T47D (cell line): ENCODE measurements at regions not wholly inside any gene's neighbourhood (a gene's known extent, or its start where the extent isn't known, plus 50 kb on each side); places are given as distances from the start of the nearest gene placed in this dataset.

Experiments
- DNase-seq, 2 experiments: peaks; one replicate each; pipeline versions ENCODE4 v3.0.0 to v3.0.0-alpha.2; 2011 to 2012; ENCODE audit warnings: low read depth in 1 of 2, low spot score in 1 of 2
- JUND ChIP-seq: IDR thresholded peaks from 2 replicates; pipeline ENCODE4 v1.6.1; 2012; ENCODE audit warnings: low read depth
- in situ Hi-C: cut with HindIII; loops from 2 replicates; pipeline ENCODE4 v1.10.0; 2016; ENCODE audit warnings: low sequenced_read_pairs, low pct_unique_long_range_greater_than_20kb

DNA sequence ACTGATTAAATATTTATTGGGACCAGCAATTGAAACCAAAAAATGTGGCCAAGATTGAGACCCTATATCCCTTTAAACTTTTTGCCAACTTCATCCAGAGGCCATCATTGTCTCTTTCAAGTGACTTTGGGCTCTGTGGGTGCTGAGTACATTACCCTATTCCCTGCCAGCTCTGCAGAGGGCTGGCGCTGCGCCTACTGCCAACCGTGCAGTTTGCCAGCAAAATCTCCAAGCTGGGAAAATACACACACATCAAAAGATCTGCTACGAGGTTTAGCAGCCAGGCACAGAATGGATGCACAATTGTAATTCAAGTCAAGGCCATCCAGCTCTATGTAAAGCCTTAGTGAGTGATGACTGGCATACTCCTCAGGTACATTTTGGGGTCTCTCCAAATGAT lies 125.0 kb downstream of the CBLN4 start:
- no peak for DNase-seq
- in situ Hi-C loops, result no loop called here
- no peak for TF ChIP-seq JUND

DNA sequence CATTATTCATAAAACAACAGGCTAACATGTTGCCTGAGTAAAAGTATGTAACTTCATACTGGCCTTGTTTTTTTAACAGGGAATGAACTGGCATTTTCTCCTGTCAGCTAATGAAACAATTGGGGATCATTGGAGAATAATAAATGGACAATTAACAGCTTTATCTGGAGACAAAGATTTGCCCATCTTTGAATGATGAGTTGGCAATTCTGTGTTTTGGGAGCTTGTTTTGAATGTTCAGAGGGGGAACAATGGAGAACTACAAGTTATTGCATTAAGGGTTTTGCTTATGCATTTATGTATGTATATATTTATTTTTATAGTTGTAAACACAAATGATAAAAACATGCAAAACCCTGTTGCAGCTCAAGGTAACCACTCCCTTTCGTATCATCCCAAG lies 150.3 kb downstream of the CBLN4 start:
- no peak for TF ChIP-seq JUND
- DNase-seq, result no peak
- in situ Hi-C loops, result no loop called here

DNA sequence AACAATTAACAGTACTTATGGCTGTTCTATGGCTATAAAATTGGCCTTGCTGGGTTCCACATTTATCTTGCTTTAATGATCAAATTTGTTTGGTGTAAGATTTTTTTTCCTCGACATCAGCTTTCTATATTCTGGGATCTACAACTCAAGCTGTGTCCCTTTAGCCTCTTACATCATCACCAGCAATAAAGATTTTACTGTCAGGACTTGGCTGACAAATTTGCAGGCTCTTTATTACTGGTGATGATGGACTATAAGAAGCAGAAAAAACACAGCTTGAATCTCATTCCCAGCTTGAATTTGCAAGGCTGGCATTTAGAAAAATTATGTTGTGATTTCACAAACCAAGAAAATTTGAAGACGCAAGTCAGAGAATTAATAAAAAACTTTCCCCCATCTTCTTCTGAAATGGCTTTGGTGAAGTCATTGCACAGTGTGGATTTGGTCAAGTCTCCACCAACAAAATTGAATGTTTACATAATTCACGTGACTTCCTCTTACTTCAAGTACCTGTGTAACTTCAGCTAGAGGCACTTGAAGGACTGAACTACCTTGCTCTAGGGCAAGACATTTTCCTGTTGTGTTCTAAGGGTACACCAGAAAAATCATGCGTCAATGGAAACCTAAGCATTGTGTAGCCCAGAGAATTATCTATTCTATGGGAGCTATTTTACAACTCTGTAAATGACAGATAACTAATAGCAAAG lies 175.0 kb downstream of the CBLN4 start:
- in situ Hi-C loops, result no loop called here
- no peak for TF ChIP-seq JUND

DNA sequence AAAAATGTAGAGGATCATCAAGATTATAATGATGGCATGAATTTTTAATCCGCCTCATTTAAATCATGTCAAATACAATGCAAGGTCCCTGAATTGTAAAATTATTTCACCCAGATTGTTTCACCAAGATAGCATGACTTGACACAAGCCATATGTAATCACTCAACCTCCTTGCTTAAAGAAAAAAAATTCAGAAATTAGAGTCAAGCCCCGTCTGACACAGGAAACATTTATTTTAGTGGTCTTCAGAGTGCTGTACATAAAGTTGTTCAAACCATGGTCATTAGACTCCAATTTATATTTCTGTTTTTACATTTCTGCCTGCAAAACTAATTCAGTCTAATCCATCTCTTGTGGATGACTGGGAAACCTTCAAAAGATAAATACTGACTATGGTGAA lies 200.2 kb downstream of the CBLN4 start:
- no peak for DNase-seq
- in situ Hi-C loops, result no loop called here
- TF ChIP-seq JUND, result no peak

More for the DNA sequence above, 175.0 kb downstream of the CBLN4 start:
- DNase-seq, result no peak

DNA sequence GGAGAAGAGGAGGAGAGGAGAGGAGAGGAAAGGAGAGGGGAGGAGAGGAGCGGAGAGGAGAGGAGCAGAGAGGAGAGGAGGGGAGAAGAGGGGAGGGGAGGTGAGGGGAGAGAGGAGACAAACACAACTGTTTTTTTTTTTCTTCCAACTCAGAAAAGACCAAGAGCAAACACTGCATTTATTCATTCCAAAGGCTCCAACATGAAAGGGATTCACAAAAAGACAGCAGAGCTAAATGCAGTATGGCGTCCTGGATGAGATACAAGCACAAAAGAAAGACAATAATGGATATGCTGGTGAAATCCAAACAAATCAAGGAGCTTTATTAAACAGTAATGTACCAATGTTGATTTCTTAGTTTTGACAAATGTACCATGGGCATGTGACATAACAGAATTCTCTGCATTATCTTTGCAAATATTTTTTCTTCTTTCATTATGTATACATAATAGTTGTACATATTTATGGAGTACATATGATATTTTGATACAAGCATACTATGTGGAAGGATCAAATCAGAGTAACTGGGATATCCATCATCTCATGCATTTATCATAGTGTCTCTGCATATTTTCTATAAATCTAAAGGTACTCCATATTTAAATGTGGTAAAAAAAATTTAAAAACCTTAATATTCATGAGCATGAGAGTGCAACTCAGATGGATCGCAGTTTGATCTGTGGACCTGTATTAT lies 204.6 kb downstream of the CBLN4 start:
- no peak for TF ChIP-seq JUND
- in situ Hi-C loops, result no loop called here
- DNase-seq, result no peak

DNA sequence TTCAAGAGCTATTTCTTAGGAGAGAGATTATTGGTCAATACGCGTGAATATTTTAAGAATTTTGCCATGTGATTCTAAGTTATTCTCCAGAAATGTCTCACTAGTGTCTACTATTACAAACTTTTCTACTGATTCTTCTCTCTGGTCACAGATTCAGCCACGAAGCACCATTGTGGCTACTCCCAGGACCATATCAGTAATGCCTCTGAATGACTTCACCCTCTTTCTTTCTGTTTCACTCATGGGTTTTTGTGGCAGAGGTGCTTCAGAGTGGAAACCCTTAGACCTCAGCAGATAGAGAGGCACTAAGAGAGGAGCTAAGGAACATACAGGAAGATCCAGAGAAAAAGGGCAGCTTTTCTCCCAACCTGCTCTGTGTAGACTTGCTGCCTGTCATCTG lies 211.3 kb downstream of the CBLN4 start:
- in situ Hi-C loops, result no loop called here
- no peak for TF ChIP-seq JUND
- no peak for DNase-seq

DNA sequence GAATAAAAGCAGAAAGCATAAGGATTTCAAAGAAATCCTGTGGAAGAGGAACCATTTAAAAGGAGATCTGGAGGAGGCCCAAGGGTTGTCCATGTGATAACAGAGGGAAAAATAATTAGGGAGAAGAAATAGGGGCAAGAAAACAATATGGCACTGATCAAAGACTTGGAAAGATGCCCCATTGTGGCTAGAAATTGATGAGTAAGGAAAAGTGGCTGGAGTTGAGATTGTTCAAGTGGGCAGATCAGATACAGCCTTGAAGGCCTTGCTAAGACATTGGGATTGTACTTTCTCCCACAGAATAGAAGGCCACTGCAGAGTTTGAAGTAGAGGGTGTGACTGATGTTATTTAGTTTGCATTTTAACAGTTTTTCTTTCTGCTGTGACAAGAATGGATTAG lies 213.3 kb downstream of the CBLN4 start:
- DNase-seq, result no peak
- TF ChIP-seq JUND, result no peak
- in situ Hi-C loops, result no loop called here

DNA sequence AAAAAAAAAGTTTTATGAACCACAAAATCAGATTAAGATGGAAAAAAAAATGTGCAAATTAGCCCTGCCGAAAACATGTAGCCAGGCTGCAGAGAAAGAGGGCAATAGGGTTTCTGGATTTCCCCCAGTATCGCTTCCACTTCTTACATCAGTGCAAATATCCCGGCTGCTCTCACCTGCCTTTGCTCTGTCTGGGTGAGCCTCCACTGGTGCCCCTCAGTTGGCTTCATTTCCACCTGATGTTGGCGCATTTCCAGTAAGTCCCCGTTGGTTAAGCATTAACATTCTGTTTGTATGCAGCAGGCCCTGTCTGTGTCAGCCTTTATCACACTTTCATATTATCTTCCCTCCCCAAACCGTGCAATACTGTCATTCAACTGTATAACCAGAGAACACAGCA lies 215.1 kb downstream of the CBLN4 start:
- TF ChIP-seq JUND, result no peak
- in situ Hi-C loops, result no loop called here

DNA sequence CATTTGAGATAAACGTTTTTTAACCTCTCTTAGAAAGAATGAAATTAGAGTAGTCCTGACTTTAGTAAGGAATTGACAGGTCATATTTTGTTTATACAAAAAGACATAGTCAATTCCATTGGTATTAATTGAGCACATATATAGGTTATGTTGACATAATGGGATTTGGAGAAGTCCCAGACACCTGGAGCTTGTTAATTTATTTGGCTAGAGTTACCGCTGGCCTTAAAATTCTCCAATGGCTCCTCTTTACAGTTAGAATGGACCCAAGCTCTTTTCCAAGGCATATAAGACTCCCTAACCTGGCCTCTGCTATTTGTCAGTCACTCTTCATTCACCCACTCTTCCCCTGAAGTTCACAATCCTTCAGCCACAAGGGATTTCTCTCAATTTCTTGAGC lies 221.3 kb downstream of the CBLN4 start:
- TF ChIP-seq JUND, result no peak
- in situ Hi-C loops, result no loop called here
- no peak for DNase-seq

More for the DNA sequence above, 215.1 kb downstream of the CBLN4 start:
- no peak for DNase-seq

DNA sequence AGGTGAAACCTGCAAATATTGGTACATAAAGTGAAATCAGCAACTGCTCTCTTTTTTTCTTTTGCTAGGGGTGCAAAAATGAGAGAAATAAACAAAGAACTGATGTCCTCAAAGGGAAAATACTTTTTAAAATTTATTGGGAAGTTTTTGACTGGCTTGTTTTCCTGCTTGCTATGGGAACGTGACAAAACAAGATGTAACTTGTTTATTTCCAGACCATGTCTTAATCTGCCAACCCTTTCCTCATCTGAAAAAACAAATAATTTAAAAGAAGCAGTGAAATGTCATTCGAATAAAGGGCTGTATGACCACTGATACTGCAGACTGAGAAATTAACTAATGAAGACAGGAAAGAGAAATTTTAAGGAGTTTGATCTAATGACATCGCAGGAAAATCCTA lies 221.9 kb downstream of the CBLN4 start:
- in situ Hi-C loops, result no loop called here
- no peak for TF ChIP-seq JUND

DNA sequence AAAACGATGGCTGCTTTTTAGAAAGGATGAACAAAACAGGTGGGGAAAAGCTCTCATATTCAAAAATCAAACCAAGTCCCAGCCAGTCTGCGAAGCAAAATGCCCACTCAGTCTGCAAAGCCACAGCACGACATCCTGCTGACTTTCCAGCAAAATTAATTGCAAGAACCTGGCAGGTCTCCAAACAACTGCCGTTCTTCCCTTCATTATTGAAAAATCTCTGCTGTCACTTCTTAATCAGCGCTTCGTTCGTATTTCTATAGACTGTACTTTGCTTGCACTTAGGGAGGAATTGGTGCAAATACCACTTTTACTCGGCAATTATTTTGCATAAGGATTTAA lies 222.4 kb downstream of the CBLN4 start:
- DNase-seq, result no peak
- TF ChIP-seq JUND, result no peak
- in situ Hi-C loops, result no loop called here

More for the DNA sequence above, 221.9 kb downstream of the CBLN4 start:
- no peak for DNase-seq

DNA sequence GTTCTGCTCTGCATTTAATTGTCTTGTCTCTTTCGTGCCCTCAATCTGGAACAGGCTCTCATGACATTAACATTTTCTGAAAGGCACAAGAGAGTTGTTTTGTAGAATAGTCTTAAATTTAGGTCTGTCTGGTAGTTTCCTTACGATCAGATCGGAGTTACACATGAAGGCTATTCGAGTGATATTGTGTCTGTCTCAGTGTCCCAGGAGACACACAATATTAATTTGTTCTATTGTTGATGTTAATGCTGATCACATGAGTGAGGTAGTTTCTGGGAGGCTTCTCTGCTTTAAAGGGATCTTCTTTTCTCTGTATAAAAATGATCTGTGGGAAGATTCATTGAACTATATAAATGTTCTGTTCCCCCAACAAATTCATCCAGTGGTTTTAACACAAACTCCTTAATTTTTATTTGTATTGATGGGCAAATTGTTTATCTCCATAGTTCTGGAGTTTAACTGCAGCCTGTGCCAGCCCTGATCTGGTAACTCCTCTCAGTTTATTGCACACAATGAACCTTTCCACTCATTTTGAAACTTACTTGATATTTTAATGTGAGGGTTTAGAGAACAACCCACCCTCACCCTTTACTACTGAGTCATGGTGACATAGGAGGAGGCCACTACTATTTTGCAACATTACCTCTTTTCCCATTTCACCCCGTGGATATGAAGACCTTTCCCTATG lies 223.0 kb downstream of the CBLN4 start:
- no peak for TF ChIP-seq JUND
- in situ Hi-C loops, result no loop called here
- DNase-seq, result no peak

DNA sequence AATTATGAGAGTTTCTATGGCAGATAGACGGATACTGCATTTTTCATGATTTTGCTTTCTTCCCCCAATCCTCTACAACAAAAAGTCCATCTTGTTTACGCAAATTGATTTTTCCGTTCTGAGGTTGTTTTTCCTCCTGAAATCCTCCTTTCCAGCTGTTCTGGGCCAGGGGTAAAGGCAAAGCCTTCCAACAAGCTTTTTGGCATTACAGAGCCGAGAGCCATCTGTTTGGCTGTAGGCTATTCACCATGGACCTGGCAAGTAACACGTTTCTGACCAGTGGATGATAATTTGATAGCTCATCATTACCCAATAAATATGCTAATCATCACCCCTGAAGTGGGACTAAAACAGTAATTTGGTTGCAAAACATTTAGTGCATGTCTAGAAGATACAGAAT lies 226.5 kb downstream of the CBLN4 start:
- TF ChIP-seq JUND, result no peak
- no peak for DNase-seq
- in situ Hi-C loops, result no loop called here
